ENCODE measurements at regions not wholly inside any gene's neighbourhood (a gene's known extent, or its start where the extent isn't known, plus 50 kb on each side); places are given as distances from the start of the nearest gene placed in this dataset.

DNA sequence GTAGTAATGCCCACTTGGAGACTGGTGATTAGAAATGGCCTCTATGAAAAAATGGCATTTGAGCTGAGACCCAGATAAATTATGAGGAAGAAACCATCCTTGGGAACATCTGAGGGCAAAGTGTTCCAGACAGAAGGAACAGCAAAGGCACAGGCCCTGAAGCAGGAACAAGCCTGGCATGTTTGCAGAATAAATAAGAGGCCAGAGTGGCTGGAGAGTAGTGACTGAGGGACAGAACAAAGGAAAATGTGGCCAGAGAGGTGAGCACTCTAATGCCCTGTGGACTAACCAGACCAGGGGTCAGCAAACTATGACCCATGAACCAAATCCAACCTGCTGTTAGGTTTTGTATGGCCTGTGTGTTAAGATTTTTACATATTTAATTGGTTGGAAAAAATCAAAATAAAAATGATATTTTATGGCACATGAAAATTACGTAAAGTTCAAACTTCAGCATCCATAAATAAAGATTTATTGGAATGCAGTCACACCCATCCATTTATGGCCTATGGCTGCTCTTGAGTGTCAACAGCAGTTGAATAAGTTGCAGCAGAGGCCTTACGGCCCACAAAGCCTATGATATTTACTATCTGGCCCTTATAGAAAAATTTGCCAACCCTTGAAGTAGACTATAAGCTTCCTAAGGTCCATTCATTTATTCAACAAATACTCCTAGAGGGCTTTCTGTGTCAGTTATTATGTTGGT, 210.0 kb upstream of the TOX3 start:
- TF ChIP-seq, protein P1, sequence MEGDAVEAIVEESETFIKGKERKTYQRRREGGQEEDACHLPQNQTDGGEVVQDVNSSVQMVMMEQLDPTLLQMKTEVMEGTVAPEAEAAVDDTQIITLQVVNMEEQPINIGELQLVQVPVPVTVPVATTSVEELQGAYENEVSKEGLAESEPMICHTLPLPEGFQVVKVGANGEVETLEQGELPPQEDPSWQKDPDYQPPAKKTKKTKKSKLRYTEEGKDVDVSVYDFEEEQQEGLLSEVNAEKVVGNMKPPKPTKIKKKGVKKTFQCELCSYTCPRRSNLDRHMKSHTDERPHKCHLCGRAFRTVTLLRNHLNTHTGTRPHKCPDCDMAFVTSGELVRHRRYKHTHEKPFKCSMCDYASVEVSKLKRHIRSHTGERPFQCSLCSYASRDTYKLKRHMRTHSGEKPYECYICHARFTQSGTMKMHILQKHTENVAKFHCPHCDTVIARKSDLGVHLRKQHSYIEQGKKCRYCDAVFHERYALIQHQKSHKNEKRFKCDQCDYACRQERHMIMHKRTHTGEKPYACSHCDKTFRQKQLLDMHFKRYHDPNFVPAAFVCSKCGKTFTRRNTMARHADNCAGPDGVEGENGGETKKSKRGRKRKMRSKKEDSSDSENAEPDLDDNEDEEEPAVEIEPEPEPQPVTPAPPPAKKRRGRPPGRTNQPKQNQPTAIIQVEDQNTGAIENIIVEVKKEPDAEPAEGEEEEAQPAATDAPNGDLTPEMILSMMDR (conservative IDR thresholded peaks at IDR 0.05; ENCODE audit: low read length), result no peak
- no peak for TF ChIP-seq EZH2phosphoT487 (IDR thresholded peaks at IDR 0.05; ENCODE audit: borderline replicate concordance)

All from Loucy (cell line).